CD14-positive monocyte (primary cell): ENCODE measurements at regions not wholly inside any gene's neighbourhood (a gene's known extent, or its start where the extent isn't known, plus 50 kb on each side); places are given as distances from the start of the nearest gene placed in this dataset.

Source experiments
- DNase-seq, 3 donors: peaks; one replicate each; pipeline ENCODE4 v3.0.0-alpha.2; 2011 to 2022
- H2AFZ ChIP-seq: 2 replicates; pipeline ENCODE4 v1.6.0; 2012; ENCODE audit warnings: mild to moderate bottlenecking, low read depth, low read length, inconsistent platforms; ENCODE audit not compliant: insufficient read depth, poor library complexity, severe bottlenecking
- H3K27ac ChIP-seq, 2 donors: 1 replicate in 1 of 2; 2 replicates in 1 of 2; pipeline ENCODE4 v1.5.1; 2012 to 2013; ENCODE audit warnings: low read length in 2 of 2, control low read depth in 1 of 2, inconsistent platforms in 1 of 2, low read depth in 1 of 2, mild to moderate bottlenecking in 1 of 2
- H3K27me3 ChIP-seq, 2 donors: one replicate each; pipeline versions ENCODE4 v1.6.0 to v1.6.1; 2011 to 2013; ENCODE audit warnings: low read length in 2 of 2; ENCODE audit not compliant: control insufficient read depth in 2 of 2, insufficient read depth in 2 of 2
- H3K36me3 ChIP-seq, 2 donors: replicated peaks in 1 of 2; 1 replicate in 1 of 2; 2 replicates in 1 of 2; pipeline versions ENCODE4 v1.5.1 to v1.6.1; 2012 to 2013; ENCODE audit warnings: low read length in 2 of 2, control low read depth in 1 of 2, inconsistent platforms in 1 of 2, mild to moderate bottlenecking in 1 of 2; ENCODE audit not compliant: insufficient read depth in 2 of 2, control insufficient read depth in 1 of 2
- H3K4me1 ChIP-seq, 2 donors: 1 replicate in 1 of 2; 2 replicates in 1 of 2; pipeline versions ENCODE4 v1.5.1 to v1.6.1; 2012 to 2013; ENCODE audit warnings: low read length in 2 of 2, control low read depth in 1 of 2, inconsistent platforms in 1 of 2, mild to moderate bottlenecking in 1 of 2, moderate library complexity in 1 of 2; ENCODE audit not compliant: insufficient read depth in 2 of 2, control insufficient read depth in 1 of 2
- H3K4me2 ChIP-seq: replicated peaks from 2 replicates; pipeline ENCODE3; 2012; ENCODE audit warnings: low read length, moderate library complexity, mild to moderate bottlenecking; ENCODE audit not compliant: poor library complexity, severe bottlenecking; ENCODE audit errors: extremely low read depth
- H3K4me3 ChIP-seq, 3 experiments: fragments of 200-600 bp in 1 of 3; sonication (generic) in 1 of 3; replicated peaks in 1 of 3; 1 replicate in 2 of 3; 2 replicates in 1 of 3; pipeline ENCODE4 v1.5.1; 2011 to 2013; ENCODE audit warnings: low read length in 3 of 3, mild to moderate bottlenecking in 3 of 3, control low read depth in 2 of 3, low read depth in 2 of 3, inconsistent platforms in 1 of 3, moderate library complexity in 1 of 3
- H3K79me2 ChIP-seq: 2 replicates; pipeline ENCODE4 v1.6.0; 2012; ENCODE audit warnings: mild to moderate bottlenecking, control low read depth, inconsistent platforms, low read length, moderate library complexity; ENCODE audit not compliant: insufficient read depth
- H3K9ac ChIP-seq: 2 replicates; pipeline ENCODE4 v1.6.0; 2017; ENCODE audit warnings: low read length, mild to moderate bottlenecking; ENCODE audit not compliant: insufficient read depth, poor library complexity, severe bottlenecking
- H3K9me3 ChIP-seq, 2 donors: replicated peaks in 1 of 2; 1 replicate in 1 of 2; 2 replicates in 1 of 2; pipeline versions ENCODE4 v1.5.1 to v1.6.1; 2012 to 2013; ENCODE audit warnings: low read length in 2 of 2, control low read depth in 1 of 2; ENCODE audit not compliant: control insufficient read depth in 1 of 2, insufficient read depth in 1 of 2
- H4K20me1 ChIP-seq: 2 replicates; pipeline ENCODE4 v1.6.0; 2012; ENCODE audit warnings: mild to moderate bottlenecking, low read length, control low read depth, moderate library complexity; ENCODE audit not compliant: insufficient read depth
- H3K27ac Mint-ChIP-seq, 7 donors: one replicate each; pipeline ENCODE4 v1.8.0; 2020; ENCODE audit warnings: mild to moderate bottlenecking in 7 of 7, mixed read lengths in 7 of 7, moderate library complexity in 6 of 7, inconsistent platforms in 2 of 7
- H3K27me3 Mint-ChIP-seq, 3 donors: one replicate each; pipeline ENCODE4 v1.8.0; 2021 to 2022; ENCODE audit warnings: low read depth in 3 of 3, mild to moderate bottlenecking in 3 of 3, mixed read lengths in 3 of 3, moderate library complexity in 3 of 3, inconsistent platforms in 1 of 3
- H3K36me3 Mint-ChIP-seq, 2 donors: one replicate each; pipeline ENCODE4 v1.8.0; 2020; ENCODE audit warnings: mixed read lengths in 2 of 2, inconsistent platforms in 1 of 2, mild to moderate bottlenecking in 1 of 2
- H3K4me1 Mint-ChIP-seq: one replicate; pipeline ENCODE4 v1.8.0; 2020; ENCODE audit warnings: mild to moderate bottlenecking, mixed read lengths
- H3K4me3 Mint-ChIP-seq, 2 donors: one replicate each; pipeline ENCODE4 v1.8.0; 2020; ENCODE audit warnings: mild to moderate bottlenecking in 2 of 2, mixed read lengths in 2 of 2, moderate library complexity in 1 of 2
- H3K9me3 Mint-ChIP-seq, 7 donors: one replicate each; pipeline ENCODE4 v1.8.0; 2020 to 2022; ENCODE audit warnings: mixed read lengths in 7 of 7, mild to moderate bottlenecking in 6 of 7, moderate library complexity in 6 of 7, inconsistent platforms in 2 of 7
- CTCF ChIP-seq: fragments of 200-600 bp; IDR thresholded peaks from one replicate; pipeline ENCODE4 v1.8.0; 2022; ENCODE audit warnings: antibody characterized with exemption, mild to moderate bottlenecking
- WGBS: methylation state at CpG from one replicate; pipeline ENCODE4 v1.1.5; 2013; ENCODE audit warnings: missing lambda C conversion rate; ENCODE audit not compliant: insufficient coverage; 5-methylcytosine and 5-hydroxymethylcytosine counted together
- intact Hi-C, 2 donors: fragments of 100-400 bp; cut with micrococcal nuclease; formaldehyde crosslinking; loops; one replicate each; pipeline versions ENCODE4 v1.15.0 to v1.15.1; 2023

GRCh38 chr2:37556256-37556655, 115.2 kb downstream of the CDC42EP3 start:
- Histone ChIP-seq H3K36me3 (no peaks in the 10 kb centered on the region), H3K27me3 (no peaks in the 10 kb centered on the region), H2AFZ (no peak overlapping the region), H3K4me1 (peaks cover 53 to 70% of the 10 kb centered on the region in 2 donors), H3K79me2 (no peaks in the 10 kb centered on the region), H3K9me3 (no peaks in the 10 kb centered on the region), H4K20me1 (no peaks in the 10 kb centered on the region), H3K4me3 (no peak overlapping the region), H3K9ac (no peak overlapping the region), H3K27ac (peak overlapping the region in 1 of 2 donors; percentile 67), H3K4me2 (no peak overlapping the region)
- WGBS, result no CpG with 5 or more reads among the region's 3 CpGs
- Mint-ChIP-seq H3K9me3 (peaks cover 0 to 1% (median 0%) of the 10 kb centered on the region in 7 donors), H3K36me3 (peaks cover 0 to 3% of the 10 kb centered on the region in 2 donors), H3K27ac (no peak overlapping the region), H3K4me1 (peaks cover 36% of the 10 kb centered on the region), H3K4me3 (no peak overlapping the region), H3K27me3 (peaks cover 0 to 3% (median 2%) of the 10 kb centered on the region in 3 donors)
- DNase-seq, result no peak
- no peak for TF ChIP-seq CTCF
- intact Hi-C loops, result no loop called here

- Mint-ChIP-seq H3K27me3 (peaks cover 0 to 3% (median 2%) of the 10 kb centered on the region in 3 donors), H3K4me3 (no peak overlapping the region), H3K27ac (peak overlapping the region; percentile 82 to 92 (median 85)), H3K9me3 (peaks cover 0 to 1% (median 0%) of the 10 kb centered on the region in 7 donors), H3K4me1 (peaks cover 55% of the 10 kb centered on the region), H3K36me3 (peaks cover 0 to 3% of the 10 kb centered on the region in 2 donors)
- peak; percentile 77 to 87 (median 84) for DNase-seq
- H4K20me1 ChIP-seq, result no peaks in the 10 kb centered on the region
- no peaks in the 10 kb centered on the region for H3K79me2 ChIP-seq
- peak overlapping the region; percentile 57 to 77 for H3K27ac ChIP-seq
- no peaks in the 10 kb centered on the region for H3K27me3 ChIP-seq
- H3K4me3 ChIP-seq, result peak overlapping the region in 1 of 3 experiments; percentile 22
- H3K4me1 ChIP-seq, result peaks cover 70 to 93% of the 10 kb centered on the region in 2 donors
- WGBS, result 100% methylated on average over 1 of the region's 1 CpG
- no peak for TF ChIP-seq CTCF
- no peak overlapping the region for H2AFZ ChIP-seq
- H3K4me2 ChIP-seq, result peak overlapping the region; percentile 33
- no peaks in the 10 kb centered on the region for H3K36me3 ChIP-seq
- H3K9me3 ChIP-seq, result no peaks in the 10 kb centered on the region
- intact Hi-C loops, result no loop called here
- peak overlapping the region; percentile 11 for H3K9ac ChIP-seq
These were observed 112.8 kb downstream of the CDC42EP3 start for GRCh38 chr2:37558623-37559022.
